ENCODE measurements at regions not wholly inside any gene's neighbourhood (a gene's known extent, or its start where the extent isn't known, plus 50 kb on each side); places are given as distances from the start of the nearest gene placed in this dataset.

DNA sequence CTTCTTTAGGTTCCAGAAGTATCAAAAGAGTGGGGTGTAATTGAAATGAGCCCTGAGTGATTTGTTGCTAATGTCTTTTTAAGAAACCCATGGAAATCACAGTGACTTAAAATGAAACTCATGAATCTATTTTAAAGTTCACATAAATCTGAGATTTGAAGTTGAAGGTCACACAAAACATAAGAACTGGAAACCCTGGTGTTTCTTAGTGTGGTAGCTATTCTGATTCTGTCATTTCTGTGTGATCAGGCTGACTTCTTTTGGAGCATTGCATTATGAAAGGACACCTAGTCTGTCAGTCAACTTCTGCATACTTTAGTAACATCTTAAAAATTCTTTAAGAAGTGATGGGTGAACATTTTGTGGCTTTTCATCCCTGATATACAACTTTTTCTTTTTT is 448.8 kb downstream of the TLE4 start:
- DNase-seq (no peak), ATAC-seq (no peak)
- Histone ChIP-seq H3K27ac (no peak overlapping the region), H3K9me3 (no peaks in the 10 kb centered on the region), H3K27me3 (no peaks in the 10 kb centered on the region), H3K4me3 (no peak overlapping the region), H3K36me3 (replicated peaks in 1 of 2; ENCODE audit: insufficient read depth in 1 of 2, low read depth in 2 of 2) (no peaks in the 10 kb centered on the region), H3K4me1 (no peaks in the 10 kb centered on the region)
- TF ChIP-seq POLR2A (IDR thresholded peaks at IDR 0.05) (no peak), CTCF (IDR thresholded peaks at IDR 0.05) (no peak)
- intact Hi-C loops (cut with DNase I): no loop called here

GRCh38 chr9:80020056-80020455 is 448.3 kb downstream of the TLE4 start:
- intact Hi-C loops (cut with DNase I): no loop called here
- Histone ChIP-seq H3K9me3 (no peaks in the 10 kb centered on the region), H3K27me3 (no peaks in the 10 kb centered on the region), H3K27ac (no peak overlapping the region), H3K4me3 (no peak overlapping the region), H3K36me3 (replicated peaks in 1 of 2; ENCODE audit: insufficient read depth in 1 of 2, low read depth in 2 of 2) (no peaks in the 10 kb centered on the region), H3K4me1 (no peaks in the 10 kb centered on the region)
- TF ChIP-seq CTCF (IDR thresholded peaks at IDR 0.05) (no peak), POLR2A (IDR thresholded peaks at IDR 0.05) (no peak)
- WGBS, 2 donors: 66 to 75% methylated on average over 6 of the region's 6 CpGs
- no peak for ATAC-seq
- DNase-seq: no peak

- Histone ChIP-seq H3K9me3 (no peaks in the 10 kb centered on the region), H3K4me1 (peaks cover 4% of the 10 kb centered on the region), H3K36me3 (replicated peaks in 1 of 2; ENCODE audit: insufficient read depth in 1 of 2, low read depth in 2 of 2) (no peaks in the 10 kb centered on the region), H3K27me3 (no peaks in the 10 kb centered on the region), H3K4me3 (no peak overlapping the region), H3K27ac (no peak overlapping the region)
- DNase-seq (no peak), ATAC-seq (no peak)
- intact Hi-C loops (cut with DNase I): no loop called here
- WGBS, 2 donors: 67 to 82% methylated on average over 1 of the region's 1 CpG
- TF ChIP-seq CTCF (IDR thresholded peaks at IDR 0.05) (no peak), POLR2A (IDR thresholded peaks at IDR 0.05) (no peak)
Observed at GRCh38 chr9:80013891-80014290, 442.1 kb downstream of the TLE4 start.

GRCh38 chr9:80012557-80013330 is 441.0 kb downstream of the TLE4 start:
- H3K36me3 ChIP-seq (replicated peaks in 1 of 2; ENCODE audit: insufficient read depth in 1 of 2, low read depth in 2 of 2): no peaks in the 10 kb centered on the region
- intact Hi-C loops (cut with DNase I): no loop called here
- WGBS, 2 donors: 75 to 89% methylated on average over 2 of the region's 2 CpGs
- H3K27ac ChIP-seq: no peak overlapping the region
- H3K27me3 ChIP-seq: no peaks in the 10 kb centered on the region
- ATAC-seq: no peak
- no peak for DNase-seq
- no peak overlapping the region for H3K4me3 ChIP-seq
- peaks cover 5% of the 10 kb centered on the region for H3K4me1 ChIP-seq
- H3K9me3 ChIP-seq: no peaks in the 10 kb centered on the region
- TF ChIP-seq CTCF (IDR thresholded peaks at IDR 0.05) (no peak), POLR2A (IDR thresholded peaks at IDR 0.05) (no peak)

DNA sequence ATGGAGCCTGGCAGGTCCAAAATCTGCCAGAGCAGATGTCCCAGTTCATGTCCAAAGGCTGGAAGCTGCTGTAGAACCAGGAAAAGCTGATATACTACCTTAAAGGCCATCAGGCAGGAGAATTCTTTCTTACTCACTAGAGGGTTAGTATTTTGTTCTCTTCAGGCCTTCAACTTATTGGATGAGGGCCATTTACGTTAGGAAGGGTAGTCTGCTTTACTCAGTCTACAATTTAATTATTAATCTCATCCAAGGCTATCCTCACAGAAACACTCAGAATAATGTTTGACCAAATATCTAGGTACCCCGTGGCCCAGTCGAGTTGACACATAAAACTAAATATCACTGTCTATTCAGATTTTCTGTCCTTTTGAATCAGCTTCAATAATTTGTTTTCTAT is 437.4 kb downstream of the TLE4 start:
- ATAC-seq: no peak
- intact Hi-C loops (cut with DNase I): no loop called here
- WGBS, 2 donors: 20 to 22% methylated on average over 3 of the region's 3 CpGs

More for the DNA sequence above, 437.4 kb downstream of the TLE4 start:
- no peaks in the 10 kb centered on the region for H3K9me3 ChIP-seq
- TF ChIP-seq CTCF (IDR thresholded peaks at IDR 0.05): no peak
- TF ChIP-seq POLR2A (IDR thresholded peaks at IDR 0.05): no peak
- no peak overlapping the region for H3K4me3 ChIP-seq
- no peak overlapping the region for H3K27ac ChIP-seq
- no peaks in the 10 kb centered on the region for H3K36me3 ChIP-seq (replicated peaks in 1 of 2; ENCODE audit: insufficient read depth in 1 of 2, low read depth in 2 of 2)
- no peaks in the 10 kb centered on the region for H3K27me3 ChIP-seq
- H3K4me1 ChIP-seq: peaks cover 5% of the 10 kb centered on the region
- no peak for DNase-seq

All from body of pancreas (tissue), 4 donors.